Endothelial cell (in vitro differentiated cells): ENCODE measurements at regions not wholly inside any gene's neighbourhood (a gene's known extent, or its start where the extent isn't known, plus 50 kb on each side); places are given as distances from the start of the nearest gene placed in this dataset.

Experiments
- DNase-seq: peaks from one replicate; pipeline ENCODE4 v3.0.0; 2021; ENCODE audit warnings: low spot score
- H3K27ac Mint-ChIP-seq: one replicate; pipeline ENCODE4 v1.8.0; 2021; ENCODE audit warnings: mixed read lengths, inconsistent platforms; ENCODE audit not compliant: unreplicated experiment
- H3K27me3 Mint-ChIP-seq: one replicate; pipeline ENCODE4 v1.8.0; 2021; ENCODE audit warnings: mild to moderate bottlenecking, moderate library complexity, mixed read lengths, inconsistent platforms; ENCODE audit not compliant: unreplicated experiment
- H3K36me3 Mint-ChIP-seq: one replicate; pipeline ENCODE4 v1.8.0; 2021; ENCODE audit warnings: mild to moderate bottlenecking, low read depth, mixed read lengths, inconsistent platforms; ENCODE audit not compliant: unreplicated experiment
- H3K4me1 Mint-ChIP-seq: one replicate; pipeline ENCODE4 v1.8.0; 2021; ENCODE audit warnings: mild to moderate bottlenecking, mixed read lengths, inconsistent platforms; ENCODE audit not compliant: unreplicated experiment
- H3K4me3 Mint-ChIP-seq: one replicate; pipeline ENCODE4 v1.8.0; 2021; ENCODE audit warnings: mild to moderate bottlenecking, mixed read lengths, inconsistent platforms; ENCODE audit not compliant: unreplicated experiment
- H3K9me3 Mint-ChIP-seq: one replicate; pipeline ENCODE4 v1.8.0; 2021; ENCODE audit warnings: mixed read lengths, inconsistent platforms; ENCODE audit not compliant: unreplicated experiment
- CTCF ChIP-seq: fragments of 200-600 bp; sonication (generic); IDR thresholded peaks from one replicate; pipeline ENCODE4 v1.5.0; 2021; ENCODE audit warnings: antibody characterized with exemption; ENCODE audit not compliant: unreplicated experiment

GRCh38 chr5:56640763-56641406 lies 174.5 kb upstream of the MAP3K1 start:
- Mint-ChIP-seq H3K36me3 (no peaks in the 10 kb centered on the region), H3K27me3 (no peaks in the 10 kb centered on the region), H3K9me3 (no peaks in the 10 kb centered on the region), H3K4me3 (no peak overlapping the region), H3K4me1 (peaks cover 3% of the 10 kb centered on the region), H3K27ac (no peak overlapping the region)
- TF ChIP-seq CTCF = no peak
- DNase-seq = no peak

- no peaks in the 10 kb centered on the region for H3K27me3 Mint-ChIP-seq
- no peak for DNase-seq
- no peak overlapping the region for H3K27ac Mint-ChIP-seq
- TF ChIP-seq CTCF = no peak
- H3K36me3 Mint-ChIP-seq = no peaks in the 10 kb centered on the region
- H3K4me1 Mint-ChIP-seq = peaks cover 3% of the 10 kb centered on the region
- H3K4me3 Mint-ChIP-seq = no peak overlapping the region
- no peaks in the 10 kb centered on the region for H3K9me3 Mint-ChIP-seq
These were observed 175.9 kb upstream of the MAP3K1 start for GRCh38 chr5:56639476-56639875.

GRCh38 chr5:56638768-56639238 lies 176.5 kb upstream of the MAP3K1 start:
- H3K36me3 Mint-ChIP-seq = no peaks in the 10 kb centered on the region
- no peak for DNase-seq
- no peaks in the 10 kb centered on the region for H3K9me3 Mint-ChIP-seq
- no peak overlapping the region for H3K27ac Mint-ChIP-seq
- H3K27me3 Mint-ChIP-seq = peaks cover 1% of the 10 kb centered on the region
- H3K4me1 Mint-ChIP-seq = peaks cover 3% of the 10 kb centered on the region
- H3K4me3 Mint-ChIP-seq = no peak overlapping the region
- no peak for TF ChIP-seq CTCF

- Mint-ChIP-seq H3K27me3 (peaks cover 1% of the 10 kb centered on the region), H3K4me3 (no peak overlapping the region), H3K9me3 (no peaks in the 10 kb centered on the region), H3K27ac (no peak overlapping the region), H3K4me1 (peaks cover 3% of the 10 kb centered on the region), H3K36me3 (no peaks in the 10 kb centered on the region)
- no peak for TF ChIP-seq CTCF
- no peak for DNase-seq
These were observed 177.2 kb upstream of the MAP3K1 start for GRCh38 chr5:56638061-56638621.

- no peak overlapping the region for H3K27ac Mint-ChIP-seq
- peaks cover 3% of the 10 kb centered on the region for H3K4me1 Mint-ChIP-seq
- H3K9me3 Mint-ChIP-seq = no peaks in the 10 kb centered on the region
- no peak for TF ChIP-seq CTCF
- H3K4me3 Mint-ChIP-seq = no peak overlapping the region
- no peak for DNase-seq
- H3K36me3 Mint-ChIP-seq = no peaks in the 10 kb centered on the region
- H3K27me3 Mint-ChIP-seq = peaks cover 1% of the 10 kb centered on the region
These were observed 177.9 kb upstream of the MAP3K1 start for GRCh38 chr5:56637321-56637920.
